Esophagus muscularis mucosa (tissue), 3 donors: ENCODE measurements at regions not wholly inside any gene's neighbourhood (a gene's known extent, or its start where the extent isn't known, plus 50 kb on each side); places are given as distances from the start of the nearest gene placed in this dataset.

Experiments
- POLR2AphosphoS5 ChIP-seq, 2 donors: sonication (generic); formaldehyde crosslinking; IDR thresholded peaks; one replicate each; pipeline ENCODE4 v1.6.1; 2017; ENCODE audit warnings: antibody characterized with exemption in 2 of 2
- TF ChIP-seq, protein P1 (sequence below), 3 experiments: fragments of 200-600 bp in 2 of 3; fragments of 450-650 bp in 1 of 3; sonication (generic) in 2 of 3; IDR thresholded peaks; one replicate each; pipeline ENCODE4 v1.5.1; 2017 to 2019; ENCODE audit warnings: antibody characterized with exemption in 3 of 3, mild to moderate bottlenecking in 2 of 3, moderate library complexity in 1 of 3

GRCh38 chr10:117635826-117636225 lies 93.3 kb downstream of the EMX2 start:
- TF ChIP-seq, protein P1, sequence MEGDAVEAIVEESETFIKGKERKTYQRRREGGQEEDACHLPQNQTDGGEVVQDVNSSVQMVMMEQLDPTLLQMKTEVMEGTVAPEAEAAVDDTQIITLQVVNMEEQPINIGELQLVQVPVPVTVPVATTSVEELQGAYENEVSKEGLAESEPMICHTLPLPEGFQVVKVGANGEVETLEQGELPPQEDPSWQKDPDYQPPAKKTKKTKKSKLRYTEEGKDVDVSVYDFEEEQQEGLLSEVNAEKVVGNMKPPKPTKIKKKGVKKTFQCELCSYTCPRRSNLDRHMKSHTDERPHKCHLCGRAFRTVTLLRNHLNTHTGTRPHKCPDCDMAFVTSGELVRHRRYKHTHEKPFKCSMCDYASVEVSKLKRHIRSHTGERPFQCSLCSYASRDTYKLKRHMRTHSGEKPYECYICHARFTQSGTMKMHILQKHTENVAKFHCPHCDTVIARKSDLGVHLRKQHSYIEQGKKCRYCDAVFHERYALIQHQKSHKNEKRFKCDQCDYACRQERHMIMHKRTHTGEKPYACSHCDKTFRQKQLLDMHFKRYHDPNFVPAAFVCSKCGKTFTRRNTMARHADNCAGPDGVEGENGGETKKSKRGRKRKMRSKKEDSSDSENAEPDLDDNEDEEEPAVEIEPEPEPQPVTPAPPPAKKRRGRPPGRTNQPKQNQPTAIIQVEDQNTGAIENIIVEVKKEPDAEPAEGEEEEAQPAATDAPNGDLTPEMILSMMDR (IDR thresholded peaks at IDR 0.05), result no peak
- no peak for TF ChIP-seq POLR2AphosphoS5 (IDR thresholded peaks at IDR 0.05)
